IMR-90 (cell line): ENCODE measurements at regions not wholly inside any gene's neighbourhood (a gene's known extent, or its start where the extent isn't known, plus 50 kb on each side); places are given as distances from the start of the nearest gene placed in this dataset.

Source experiments
- ATAC-seq: fragments of 200-7000 bp; cut with Tn5 transposase; 2 replicates; pipeline ENCODE4 v1.9.1; 2020; ENCODE audit warnings: low read depth, mild to moderate bottlenecking, moderate library complexity
- BruUV-seq: library from RNA; stranded (reverse); fragments of 400-500 nt; replicated peaks from 2 replicates; lab custom pipeline; 2021; lab: Mats Ljungman, UMichigan
- CTCF ChIA-PET: fragments of 300-600 bp; formaldehyde crosslinking; extraction: SDS; loops from one replicate; lab custom pipeline; 2021; ENCODE audit warnings: antibody characterized with exemption; lab: Yijun Ruan, JAX
- POLR2A ChIA-PET: fragments of 300-600 bp; sonication (Branson Sonifier 250); formaldehyde crosslinking; loops from one replicate; lab custom pipeline; 2022; ENCODE audit warnings: antibody characterized with exemption; ENCODE audit not compliant: unreplicated experiment; lab: Charles Lee
- DNase-seq: peaks from one replicate; pipeline ENCODE4 v3.0.0; 2013
- H2AFZ ChIP-seq: replicated peaks from 2 replicates; pipeline ENCODE3; 2013; ENCODE audit warnings: low read length, mild to moderate bottlenecking; ENCODE audit not compliant: poor library complexity
- H2AK5ac ChIP-seq: 2 replicates; pipeline ENCODE4 v1.6.1; 2013; ENCODE audit warnings: low read depth, low read length, inconsistent platforms
- H2AK9ac ChIP-seq: replicated peaks from 2 replicates; pipeline ENCODE3; 2013; ENCODE audit warnings: mild to moderate bottlenecking, low read depth, low read length, moderate library complexity; ENCODE audit not compliant: poor library complexity
- H2BK120ac ChIP-seq: 2 replicates; pipeline ENCODE4 v1.6.1; 2013; ENCODE audit warnings: low read depth, low read length, inconsistent platforms
- H2BK15ac ChIP-seq: 3 replicates; pipeline ENCODE4 v1.6.1; 2013; ENCODE audit warnings: low read depth, low read length, inconsistent platforms
- H2BK20ac ChIP-seq: 2 replicates; pipeline ENCODE4 v1.6.1; 2013; ENCODE audit warnings: low read depth, mild to moderate bottlenecking, inconsistent platforms, low read length, moderate library complexity
- H2BK5ac ChIP-seq: 2 replicates; pipeline ENCODE4 v1.6.1; 2013; ENCODE audit warnings: mild to moderate bottlenecking, low read depth, low read length, inconsistent platforms; ENCODE audit not compliant: poor library complexity, severe bottlenecking
- H3K14ac ChIP-seq: replicated peaks from 2 replicates; pipeline ENCODE4 v1.6.1; 2013; ENCODE audit warnings: low read depth, low read length, inconsistent platforms
- H3K18ac ChIP-seq: 2 replicates; pipeline ENCODE4 v1.6.1; 2013; ENCODE audit warnings: low read depth, low read length, control low read depth
- H3K23ac ChIP-seq: 2 replicates; pipeline ENCODE4 v1.6.1; 2013; ENCODE audit warnings: low read depth, low read length, inconsistent platforms
- H3K27ac ChIP-seq: 2 replicates; pipeline ENCODE4 v1.5.1; 2013; ENCODE audit warnings: mild to moderate bottlenecking, control low read depth, low read length; ENCODE audit not compliant: insufficient read depth
- H3K27me3 ChIP-seq: 2 replicates; pipeline ENCODE4 v1.6.1; 2013; ENCODE audit warnings: low read length; ENCODE audit not compliant: control insufficient read depth, insufficient read depth
- H3K36me3 ChIP-seq: 2 replicates; pipeline ENCODE4 v1.6.1; 2013; ENCODE audit warnings: low read length, mixed read lengths; ENCODE audit not compliant: control insufficient read depth, insufficient read depth
- H3K4ac ChIP-seq: 2 replicates; pipeline ENCODE4 v1.6.1; 2013; ENCODE audit warnings: low read depth, low read length, inconsistent platforms
- H3K4me1 ChIP-seq: 2 replicates; pipeline ENCODE4 v1.6.1; 2013; ENCODE audit warnings: low read length, mixed read lengths; ENCODE audit not compliant: control insufficient read depth, insufficient read depth
- H3K4me2 ChIP-seq: 2 replicates; pipeline ENCODE4 v1.6.1; 2013; ENCODE audit warnings: low read depth, mild to moderate bottlenecking, control low read depth, low read length, moderate library complexity
- H3K4me3 ChIP-seq: 2 replicates; pipeline ENCODE4 v1.5.1; 2013; ENCODE audit warnings: low read depth, mild to moderate bottlenecking, control low read depth, low read length, moderate library complexity; ENCODE audit not compliant: insufficient read depth
- H3K56ac ChIP-seq: 2 replicates; pipeline ENCODE4 v1.6.1; 2013; ENCODE audit warnings: low read length, inconsistent platforms; ENCODE audit not compliant: insufficient read depth; ENCODE audit errors: extremely low read depth
- H3K79me1 ChIP-seq, 2 experiments: 2 replicates each; pipeline ENCODE4 v1.6.1; 2013; ENCODE audit warnings: low read length in 2 of 2, inconsistent platforms in 1 of 2, low read depth in 1 of 2
- H3K9ac ChIP-seq: 2 replicates; pipeline ENCODE4 v1.6.1; 2013; ENCODE audit warnings: low read depth, low read length, control low read depth
- H3K9me1 ChIP-seq: 2 replicates; pipeline ENCODE4 v1.6.1; 2013; ENCODE audit warnings: low read length, inconsistent platforms; ENCODE audit not compliant: insufficient read depth
- H3K9me3 ChIP-seq: 2 replicates; pipeline ENCODE4 v1.6.1; 2013; ENCODE audit warnings: low read length; ENCODE audit not compliant: control insufficient read depth, insufficient read depth
- H4K20me1 ChIP-seq: 2 replicates; pipeline ENCODE4 v1.6.1; 2013; ENCODE audit warnings: low read length, inconsistent platforms; ENCODE audit not compliant: insufficient read depth
- H4K5ac ChIP-seq: 2 replicates; pipeline ENCODE4 v1.6.1; 2013; ENCODE audit warnings: mild to moderate bottlenecking, low read depth, low read length, control low read depth
- H4K8ac ChIP-seq, 2 experiments: 2 replicates each; pipeline ENCODE4 v1.6.1; 2013; ENCODE audit warnings: low read depth in 2 of 2, low read length in 2 of 2, control low read depth in 1 of 2, inconsistent platforms in 1 of 2
- H4K91ac ChIP-seq: 2 replicates; pipeline ENCODE4 v1.6.1; 2013; ENCODE audit warnings: low read depth, low read length, inconsistent platforms; ENCODE audit not compliant: insufficient read depth
- BHLHE40 ChIP-seq: fragments of 150-350 bp; IDR thresholded peaks from 2 replicates; pipeline ENCODE4 v1.6.1; 2016; ENCODE audit warnings: mild to moderate bottlenecking, low read depth, low read length
- CHD1 ChIP-seq: IDR thresholded peaks from 2 replicates; pipeline ENCODE4 v1.6.1; 2012; ENCODE audit warnings: low read depth, low read length, improper control_type of control experiment
- FOS ChIP-seq: fragments of 150-350 bp; IDR thresholded peaks from 2 replicates; pipeline ENCODE4 v1.6.1; 2016; ENCODE audit warnings: low read depth, low read length
- MAFK ChIP-seq: IDR thresholded peaks from 2 replicates; pipeline ENCODE4 v1.6.1; 2012; ENCODE audit warnings: low read depth, low read length, improper control_type of control experiment
- MAZ ChIP-seq: IDR thresholded peaks from 2 replicates; pipeline ENCODE4 v1.6.1; 2012; ENCODE audit warnings: low read depth, mild to moderate bottlenecking, low read length, improper control_type of control experiment, moderate library complexity, borderline replicate concordance
- MXI1 ChIP-seq: IDR thresholded peaks from 2 replicates; pipeline ENCODE4 v1.6.1; 2012; ENCODE audit warnings: low read depth, mild to moderate bottlenecking, low read length, moderate library complexity, borderline replicate concordance
- NFE2L2 ChIP-seq: fragments of 150-350 bp; IDR thresholded peaks from 2 replicates; pipeline ENCODE4 v1.6.1; 2016; ENCODE audit warnings: low read depth, mild to moderate bottlenecking, low read length
- POLR2A ChIP-seq: IDR thresholded peaks from 2 replicates; pipeline ENCODE4 v1.6.1; 2012; ENCODE audit warnings: mild to moderate bottlenecking, low read depth, low read length
- RAD21 ChIP-seq: IDR thresholded peaks from 2 replicates; pipeline ENCODE4 v1.6.1; 2012; ENCODE audit warnings: low read length, improper control_type of control experiment
- RCOR1 ChIP-seq: IDR thresholded peaks from 2 replicates; pipeline ENCODE4 v1.6.1; 2012; ENCODE audit warnings: mild to moderate bottlenecking, low read length, improper control_type of control experiment; ENCODE audit not compliant: insufficient replicate concordance
- RFX5 ChIP-seq: IDR thresholded peaks from 2 replicates; pipeline ENCODE4 v1.8.0; 2012; ENCODE audit warnings: low read depth, mild to moderate bottlenecking, low read length, moderate library complexity
- WGBS, 2 experiments: methylation state at CpG; one replicate each; pipeline versions ENCODE4 v1.1.5 to v1.1.7; 2013; ENCODE audit warnings: missing lambda C conversion rate in 2 of 2; ENCODE audit not compliant: insufficient read length in 1 of 2; ENCODE audit errors: extremely low coverage in 2 of 2; 5-methylcytosine and 5-hydroxymethylcytosine counted together
- dilution Hi-C: fragments of 300-500 bp; cut with HindIII; formaldehyde crosslinking; loops from one replicate; pipeline ENCODE4 v1.14.3; 2018; ENCODE audit warnings: low sequenced_read_pairs; ENCODE audit not compliant: unreplicated experiment
- in situ Hi-C: fragments of 300-500 bp; cut with MboI; formaldehyde crosslinking; loops from 3 replicates; pipeline ENCODE4 v1.14.3; 2019; ENCODE audit warnings: low sequenced_read_pairs, inconsistent platforms, mixed read lengths
- intact Hi-C: fragments of 100-400 bp; cut with micrococcal nuclease; formaldehyde crosslinking; loops from 2 replicates; pipeline ENCODE4 v1.10.0; 2022
- TF ChIP-seq, protein P1 (sequence below): fragments of 150-350 bp; IDR thresholded peaks from 2 replicates; pipeline ENCODE4 v1.6.1; 2016; ENCODE audit warnings: low read depth, mild to moderate bottlenecking, low read length, moderate library complexity, borderline replicate concordance
- TF ChIP-seq, protein P2 (sequence below): conservative IDR thresholded peaks from 2 replicates; pipeline ENCODE4 v1.5.1; 2012; ENCODE audit warnings: mild to moderate bottlenecking, low read depth, low read length, improper control_type of control experiment
- TF ChIP-seq, protein P3 (sequence below): fragments of 150-350 bp; IDR thresholded peaks from 2 replicates; pipeline ENCODE4 v1.6.1; 2017; ENCODE audit warnings: mild to moderate bottlenecking, antibody characterized with exemption, low read length, low read depth

DNA sequence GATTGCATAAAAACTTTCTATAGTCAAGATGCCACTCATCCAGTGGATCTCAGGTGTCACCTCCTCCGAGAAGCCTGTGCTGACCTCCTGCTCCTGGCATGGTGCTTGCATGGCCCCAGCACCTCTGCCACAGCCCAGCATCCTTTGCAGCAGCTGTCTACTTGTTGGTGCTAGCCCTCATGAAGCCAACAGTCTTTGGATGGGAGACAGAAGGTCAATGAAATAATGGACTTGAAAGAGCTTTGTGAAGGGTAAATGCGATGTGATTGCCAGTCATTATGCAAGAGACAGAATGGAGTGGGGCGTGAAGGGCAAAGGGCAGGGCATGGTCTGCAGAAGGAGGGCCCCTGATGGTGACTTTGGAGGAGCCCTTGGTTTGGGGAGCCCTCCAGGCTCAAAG, 63.0 kb upstream of the CLMN start:
- H2BK20ac ChIP-seq: no peak overlapping the region
- 69% methylated on average over 3 of the region's 3 CpGs; no CpG with 5 or more reads in 1 of the 2 experiments for whole genome bisulfite sequencing, 2 experiments
- H3K18ac ChIP-seq: no peak overlapping the region
- H3K14ac ChIP-seq: no peak overlapping the region
- H2AK5ac ChIP-seq: no peak overlapping the region
- H4K8ac ChIP-seq: no peak overlapping the region
- TF ChIP-seq MAFK: no peak
- TF ChIP-seq, protein P1, sequence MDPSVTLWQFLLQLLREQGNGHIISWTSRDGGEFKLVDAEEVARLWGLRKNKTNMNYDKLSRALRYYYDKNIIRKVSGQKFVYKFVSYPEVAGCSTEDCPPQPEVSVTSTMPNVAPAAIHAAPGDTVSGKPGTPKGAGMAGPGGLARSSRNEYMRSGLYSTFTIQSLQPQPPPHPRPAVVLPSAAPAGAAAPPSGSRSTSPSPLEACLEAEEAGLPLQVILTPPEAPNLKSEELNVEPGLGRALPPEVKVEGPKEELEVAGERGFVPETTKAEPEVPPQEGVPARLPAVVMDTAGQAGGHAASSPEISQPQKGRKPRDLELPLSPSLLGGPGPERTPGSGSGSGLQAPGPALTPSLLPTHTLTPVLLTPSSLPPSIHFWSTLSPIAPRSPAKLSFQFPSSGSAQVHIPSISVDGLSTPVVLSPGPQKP: no peak
- TF ChIP-seq BHLHE40: no peak
- TF ChIP-seq POLR2A: no peak
- TF ChIP-seq MAZ: no peak
- TF ChIP-seq CHD1: no peak
- TF ChIP-seq RAD21: no peak
- TF ChIP-seq RFX5: no peak
- no peak for TF ChIP-seq FOS
- TF ChIP-seq, protein P2, sequence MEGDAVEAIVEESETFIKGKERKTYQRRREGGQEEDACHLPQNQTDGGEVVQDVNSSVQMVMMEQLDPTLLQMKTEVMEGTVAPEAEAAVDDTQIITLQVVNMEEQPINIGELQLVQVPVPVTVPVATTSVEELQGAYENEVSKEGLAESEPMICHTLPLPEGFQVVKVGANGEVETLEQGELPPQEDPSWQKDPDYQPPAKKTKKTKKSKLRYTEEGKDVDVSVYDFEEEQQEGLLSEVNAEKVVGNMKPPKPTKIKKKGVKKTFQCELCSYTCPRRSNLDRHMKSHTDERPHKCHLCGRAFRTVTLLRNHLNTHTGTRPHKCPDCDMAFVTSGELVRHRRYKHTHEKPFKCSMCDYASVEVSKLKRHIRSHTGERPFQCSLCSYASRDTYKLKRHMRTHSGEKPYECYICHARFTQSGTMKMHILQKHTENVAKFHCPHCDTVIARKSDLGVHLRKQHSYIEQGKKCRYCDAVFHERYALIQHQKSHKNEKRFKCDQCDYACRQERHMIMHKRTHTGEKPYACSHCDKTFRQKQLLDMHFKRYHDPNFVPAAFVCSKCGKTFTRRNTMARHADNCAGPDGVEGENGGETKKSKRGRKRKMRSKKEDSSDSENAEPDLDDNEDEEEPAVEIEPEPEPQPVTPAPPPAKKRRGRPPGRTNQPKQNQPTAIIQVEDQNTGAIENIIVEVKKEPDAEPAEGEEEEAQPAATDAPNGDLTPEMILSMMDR: no peak
- no peak for TF ChIP-seq RCOR1
- no peak for TF ChIP-seq MXI1
- no peak for TF ChIP-seq NFE2L2
- TF ChIP-seq, protein P3, sequence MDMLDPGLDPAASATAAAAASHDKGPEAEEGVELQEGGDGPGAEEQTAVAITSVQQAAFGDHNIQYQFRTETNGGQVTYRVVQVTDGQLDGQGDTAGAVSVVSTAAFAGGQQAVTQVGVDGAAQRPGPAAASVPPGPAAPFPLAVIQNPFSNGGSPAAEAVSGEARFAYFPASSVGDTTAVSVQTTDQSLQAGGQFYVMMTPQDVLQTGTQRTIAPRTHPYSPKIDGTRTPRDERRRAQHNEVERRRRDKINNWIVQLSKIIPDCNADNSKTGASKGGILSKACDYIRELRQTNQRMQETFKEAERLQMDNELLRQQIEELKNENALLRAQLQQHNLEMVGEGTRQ: no peak
- H3K4me3 ChIP-seq: no peak overlapping the region
- H2BK5ac ChIP-seq: no peak overlapping the region
- no TSS peak for BruUV-seq
- no peaks in the 10 kb centered on the region for H3K79me1 ChIP-seq
- H2AK9ac ChIP-seq: no peak overlapping the region
- H3K9ac ChIP-seq: no peak overlapping the region
- H3K4ac ChIP-seq: no peak overlapping the region
- H2AFZ ChIP-seq: no peak overlapping the region
- no peaks in the 10 kb centered on the region for H3K9me1 ChIP-seq
- H3K23ac ChIP-seq: no peak overlapping the region
- no peak overlapping the region for H3K56ac ChIP-seq
- no peak overlapping the region for H2BK15ac ChIP-seq
- no peak for ATAC-seq
- no peak overlapping the region for H2BK120ac ChIP-seq
- H3K4me2 ChIP-seq: no peak overlapping the region
- no peaks in the 10 kb centered on the region for H3K36me3 ChIP-seq
- dilution Hi-C loops (no loop called here), in situ Hi-C loops (no loop called here), intact Hi-C loops (no loop called here)
- H4K5ac ChIP-seq: no peak overlapping the region
- ChIA-PET CTCF (no interaction called here), POLR2A (no interaction called here)
- H4K91ac ChIP-seq: no peak overlapping the region
- no peaks in the 10 kb centered on the region for H4K20me1 ChIP-seq
- H3K27ac ChIP-seq: no peak overlapping the region
- H3K9me3 ChIP-seq: no peaks in the 10 kb centered on the region; the same call in 1 of the 2 replicates
- no peaks in the 10 kb centered on the region for H3K4me1 ChIP-seq
- DNase-seq: no peak
- H3K27me3 ChIP-seq: no peaks in the 10 kb centered on the region; the same call in 1 of the 2 replicates
